Nephron progenitor cell (in vitro differentiated cells): ENCODE measurements at regions not wholly inside any gene's neighbourhood (a gene's known extent, or its start where the extent isn't known, plus 50 kb on each side); places are given as distances from the start of the nearest gene placed in this dataset.

ENCODE experiments used
- DNase-seq: peaks from one replicate; pipeline ENCODE4 v3.0.0; 2021
- H3K27ac Mint-ChIP-seq: 2 replicates; pipeline ENCODE4 v1.8.0; 2021; ENCODE audit warnings: mild to moderate bottlenecking, moderate library complexity, mixed read lengths
- H3K27me3 Mint-ChIP-seq: 2 replicates; pipeline ENCODE4 v1.8.0; 2021; ENCODE audit warnings: mild to moderate bottlenecking, low read depth, mixed read lengths; ENCODE audit not compliant: poor library complexity
- H3K36me3 Mint-ChIP-seq: 2 replicates; pipeline ENCODE4 v1.8.0; 2021; ENCODE audit warnings: low read depth, mixed read lengths
- H3K4me1 Mint-ChIP-seq: 2 replicates; pipeline ENCODE4 v1.8.0; 2021; ENCODE audit warnings: mixed read lengths
- H3K4me3 Mint-ChIP-seq: 2 replicates; pipeline ENCODE4 v1.8.0; 2021; ENCODE audit warnings: mild to moderate bottlenecking, moderate library complexity, mixed read lengths
- H3K9me3 Mint-ChIP-seq: 2 replicates; pipeline ENCODE4 v1.8.0; 2021; ENCODE audit warnings: mild to moderate bottlenecking, moderate library complexity, mixed read lengths
- CTCF ChIP-seq: fragments of 200-600 bp; sonication (generic); IDR thresholded peaks from 2 replicates; pipeline ENCODE4 v1.5.0; 2021; ENCODE audit warnings: antibody characterized with exemption

GRCh38 chr21:14706712-14707510 lies 160.8 kb upstream of the SAMSN1 start:
- no peak for TF ChIP-seq CTCF
- Mint-ChIP-seq H3K9me3 (peaks cover 1% of the 10 kb centered on the region), H3K27me3 (no peaks in the 10 kb centered on the region), H3K4me3 (no peak overlapping the region), H3K4me1 (no peaks in the 10 kb centered on the region), H3K27ac (no peak overlapping the region), H3K36me3 (no peaks in the 10 kb centered on the region)
- no peak for DNase-seq

- H3K36me3 Mint-ChIP-seq: no peaks in the 10 kb centered on the region
- peak overlapping the region; percentile 68 for H3K27ac Mint-ChIP-seq
- TF ChIP-seq CTCF: no peak
- H3K9me3 Mint-ChIP-seq: no peaks in the 10 kb centered on the region
- peaks cover 14% of the 10 kb centered on the region for H3K4me1 Mint-ChIP-seq
- no peak overlapping the region for H3K4me3 Mint-ChIP-seq
- H3K27me3 Mint-ChIP-seq: no peaks in the 10 kb centered on the region
- no peak for DNase-seq
These were observed 153.6 kb upstream of the SAMSN1 start for GRCh38 chr21:14699433-14700407.

- H3K4me1 Mint-ChIP-seq: peaks cover 14% of the 10 kb centered on the region
- no peak for DNase-seq
- no peaks in the 10 kb centered on the region for H3K27me3 Mint-ChIP-seq
- H3K9me3 Mint-ChIP-seq: no peaks in the 10 kb centered on the region
- no peak overlapping the region for H3K4me3 Mint-ChIP-seq
- no peak overlapping the region for H3K27ac Mint-ChIP-seq
- TF ChIP-seq CTCF: no peak
- no peaks in the 10 kb centered on the region for H3K36me3 Mint-ChIP-seq
These were observed 151.7 kb upstream of the SAMSN1 start for GRCh38 chr21:14697769-14698168.

GRCh38 chr21:14694817-14695216 lies 148.7 kb upstream of the SAMSN1 start:
- DNase-seq: no peak
- Mint-ChIP-seq H3K27ac (no peak overlapping the region), H3K27me3 (no peaks in the 10 kb centered on the region), H3K9me3 (peaks cover 1% of the 10 kb centered on the region), H3K36me3 (no peaks in the 10 kb centered on the region), H3K4me1 (peaks cover 2% of the 10 kb centered on the region), H3K4me3 (no peak overlapping the region)
- TF ChIP-seq CTCF: no peak

- Mint-ChIP-seq H3K4me1 (peaks cover 10% of the 10 kb centered on the region), H3K9me3 (peaks cover 3% of the 10 kb centered on the region), H3K36me3 (peaks cover 4% of the 10 kb centered on the region), H3K4me3 (no peak overlapping the region), H3K27ac (no peak overlapping the region), H3K27me3 (no peaks in the 10 kb centered on the region)
- TF ChIP-seq CTCF: no peak
- no peak for DNase-seq
These were observed 147.9 kb upstream of the SAMSN1 start for GRCh38 chr21:14693997-14694396.
